Lung (tissue), 11 donors: ENCODE measurements at regions not wholly inside any gene's neighbourhood (a gene's known extent, or its start where the extent isn't known, plus 50 kb on each side); places are given as distances from the start of the nearest gene placed in this dataset.

Experiments used
- ATAC-seq: fragments of 200-7000 bp; cut with Tn5 transposase; one replicate; pipeline ENCODE4 v1.9.1; 2020; ENCODE audit warnings: moderate number of reproducible peaks; ENCODE audit not compliant: insufficient read depth, low FRiP score
- DNase-seq, 3 donors: peaks; one replicate each; pipeline ENCODE4 v3.0.0-alpha.2; 2013 to 2017
- H3K27ac ChIP-seq, 2 donors: one replicate each; pipeline ENCODE4 v1.5.1; 2013; ENCODE audit warnings: mild to moderate bottlenecking in 2 of 2, moderate library complexity in 2 of 2, control low read depth in 1 of 2, inconsistent platforms in 1 of 2, low read depth in 1 of 2, low read length in 1 of 2
- H3K27me3 ChIP-seq, 3 donors: one replicate each; pipeline ENCODE4 v1.5.1; 2013; ENCODE audit warnings: low read length in 2 of 3; ENCODE audit not compliant: control insufficient read depth in 3 of 3, insufficient read depth in 3 of 3
- H3K36me3 ChIP-seq, 4 donors: one replicate each; pipeline ENCODE4 v1.5.1; 2013; ENCODE audit warnings: low read length in 4 of 4, mild to moderate bottlenecking in 1 of 4, moderate library complexity in 1 of 4; ENCODE audit not compliant: control insufficient read depth in 4 of 4, insufficient read depth in 4 of 4
- H3K4me1 ChIP-seq, 5 donors: one replicate each; pipeline ENCODE4 v1.5.1; 2013; ENCODE audit warnings: low read length in 5 of 5, mild to moderate bottlenecking in 2 of 5, moderate library complexity in 1 of 5; ENCODE audit not compliant: control insufficient read depth in 5 of 5, insufficient read depth in 5 of 5
- H3K4me3 ChIP-seq: one replicate; pipeline ENCODE4 v1.5.1; 2013; ENCODE audit warnings: mild to moderate bottlenecking, control low read depth, moderate library complexity
- H3K9ac ChIP-seq, 2 donors: one replicate each; pipeline ENCODE4 v1.5.1; 2013; ENCODE audit warnings: low read length in 2 of 2, control low read depth in 1 of 2; ENCODE audit not compliant: insufficient read depth in 1 of 2
- H3K9me3 ChIP-seq, 4 donors: one replicate each; pipeline ENCODE4 v1.5.1; 2013; ENCODE audit warnings: low read length in 3 of 4, mild to moderate bottlenecking in 1 of 4, moderate library complexity in 1 of 4; ENCODE audit not compliant: control insufficient read depth in 4 of 4, insufficient read depth in 3 of 4
- WGBS, 2 donors: extraction: QIAGEN DNeasy Blood & Tissue Kit; methylation state at CpG; one replicate each; pipeline ENCODE4 v1.1.7; 2013; 5-methylcytosine and 5-hydroxymethylcytosine counted together
- TF ChIP-seq, protein P1 (sequence below): IDR thresholded peaks from 2 replicates; pipeline ENCODE4 v1.5.1; 2012; ENCODE audit warnings: mild to moderate bottlenecking; ENCODE audit errors: control extremely low read depth, extremely low read depth
- donor health status: control.
- donor health status: control.
- donor health status: Bipolar disorder and iron deficiency.
- donor health status: healthy.
- donor health status: DM: yes; HTN: yes; CAD: no.

DNA sequence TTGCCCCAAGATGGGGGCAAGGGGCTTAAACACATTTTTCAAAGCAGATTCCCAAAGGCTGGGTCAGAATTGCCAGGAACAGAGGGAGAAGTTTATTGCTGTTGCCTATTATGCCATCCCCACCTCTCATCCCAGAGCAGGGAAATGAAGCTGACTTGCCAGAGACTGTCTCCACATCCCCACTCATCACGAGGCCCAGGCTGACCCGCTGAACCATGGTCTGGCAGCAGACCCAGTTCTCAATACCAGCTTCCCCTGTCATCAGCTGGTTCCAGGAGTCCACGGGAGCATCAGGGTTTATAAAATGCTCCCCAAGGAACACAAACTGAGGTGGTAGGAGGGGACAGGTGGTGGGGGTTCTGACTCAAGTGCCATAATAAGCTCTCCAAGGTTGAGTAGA lies 605.9 kb downstream of the NPHP4 start:
- Histone ChIP-seq H3K36me3 (no peaks in the 10 kb centered on the region), H3K4me3 (no peak overlapping the region), H3K4me1 (no peaks in the 10 kb centered on the region), H3K27me3 (peaks cover 0 to 27% (median 13%) of the 10 kb centered on the region in 3 donors), H3K9ac (no peak overlapping the region), H3K9me3 (peaks cover 0 to 3% (median 0%) of the 10 kb centered on the region in 4 donors), H3K27ac (no peak overlapping the region)
- ATAC-seq, result no peak
- DNase-seq, result no peak
- TF ChIP-seq, protein P1, sequence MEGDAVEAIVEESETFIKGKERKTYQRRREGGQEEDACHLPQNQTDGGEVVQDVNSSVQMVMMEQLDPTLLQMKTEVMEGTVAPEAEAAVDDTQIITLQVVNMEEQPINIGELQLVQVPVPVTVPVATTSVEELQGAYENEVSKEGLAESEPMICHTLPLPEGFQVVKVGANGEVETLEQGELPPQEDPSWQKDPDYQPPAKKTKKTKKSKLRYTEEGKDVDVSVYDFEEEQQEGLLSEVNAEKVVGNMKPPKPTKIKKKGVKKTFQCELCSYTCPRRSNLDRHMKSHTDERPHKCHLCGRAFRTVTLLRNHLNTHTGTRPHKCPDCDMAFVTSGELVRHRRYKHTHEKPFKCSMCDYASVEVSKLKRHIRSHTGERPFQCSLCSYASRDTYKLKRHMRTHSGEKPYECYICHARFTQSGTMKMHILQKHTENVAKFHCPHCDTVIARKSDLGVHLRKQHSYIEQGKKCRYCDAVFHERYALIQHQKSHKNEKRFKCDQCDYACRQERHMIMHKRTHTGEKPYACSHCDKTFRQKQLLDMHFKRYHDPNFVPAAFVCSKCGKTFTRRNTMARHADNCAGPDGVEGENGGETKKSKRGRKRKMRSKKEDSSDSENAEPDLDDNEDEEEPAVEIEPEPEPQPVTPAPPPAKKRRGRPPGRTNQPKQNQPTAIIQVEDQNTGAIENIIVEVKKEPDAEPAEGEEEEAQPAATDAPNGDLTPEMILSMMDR, result no peak
- 67 to 89% methylated on average over 3 of the region's 3 CpGs for WGBS, 2 donors

DNA sequence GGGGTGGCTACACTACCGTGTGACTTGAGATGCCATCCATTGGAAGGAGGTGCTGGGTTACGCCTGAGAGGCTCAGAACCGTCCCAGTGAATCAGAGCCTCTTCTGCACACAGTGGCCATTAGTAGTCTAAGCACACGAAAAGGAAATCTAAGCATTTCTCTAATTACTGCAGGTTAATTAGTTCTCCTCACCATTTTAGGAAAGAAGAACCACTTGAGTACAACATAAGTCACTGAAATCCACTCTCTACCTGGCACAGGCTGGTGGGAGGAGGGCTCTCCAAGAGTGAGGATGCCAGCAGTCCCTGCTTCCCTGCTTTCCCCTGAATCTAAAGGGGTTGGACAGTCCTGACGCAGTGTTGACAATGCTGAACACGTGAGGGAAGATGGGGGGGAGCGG lies 606.3 kb downstream of the NPHP4 start:
- Histone ChIP-seq H3K27ac (no peak overlapping the region), H3K9ac (no peak overlapping the region), H3K36me3 (no peaks in the 10 kb centered on the region), H3K27me3 (peaks cover 0 to 27% (median 14%) of the 10 kb centered on the region in 3 donors), H3K4me3 (no peak overlapping the region), H3K4me1 (no peaks in the 10 kb centered on the region), H3K9me3 (peaks cover 0 to 3% (median 0%) of the 10 kb centered on the region in 4 donors)
- WGBS, 2 donors, result 73 to 82% methylated on average over 7 of the region's 7 CpGs
- DNase-seq (no peak), ATAC-seq (no peak)
- TF ChIP-seq, protein P1, result no peak

DNA sequence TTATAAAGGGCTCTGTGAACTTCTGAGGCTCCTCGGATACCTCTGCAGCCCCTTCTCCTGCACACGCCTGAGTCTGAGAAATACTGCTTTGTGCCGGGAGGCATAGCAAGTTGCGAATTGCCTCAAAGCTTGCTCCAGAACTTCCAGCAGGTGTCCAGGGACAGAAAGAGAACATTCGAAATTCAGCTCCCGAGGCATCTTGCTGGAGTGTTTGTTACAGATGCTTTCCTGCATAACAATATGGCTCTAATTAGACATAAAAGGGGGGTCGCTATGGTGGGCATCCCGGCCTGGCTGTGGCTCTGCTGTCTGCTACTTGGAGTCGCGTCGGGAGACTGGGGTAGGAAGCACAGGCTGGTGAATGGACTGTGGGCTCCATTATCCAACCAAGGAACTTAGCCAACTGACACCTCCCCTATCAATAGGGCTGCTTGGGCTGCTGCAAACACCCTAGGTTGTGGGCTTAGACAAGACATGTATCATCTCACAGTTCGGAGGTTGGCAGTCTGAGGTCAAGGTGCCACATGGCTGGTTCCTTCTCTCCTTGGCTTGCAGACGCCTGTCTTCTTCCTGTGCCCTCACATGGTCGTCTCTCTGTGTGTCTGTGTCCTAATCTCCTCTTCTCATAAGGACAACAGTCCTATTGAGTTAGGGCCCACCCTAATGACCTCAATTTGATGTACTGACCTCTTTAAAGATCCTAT lies 607.0 kb downstream of the NPHP4 start:
- ATAC-seq (no peak), DNase-seq (no peak)
- H3K27ac ChIP-seq, result no peak overlapping the region
- peaks cover 0 to 3% (median 0%) of the 10 kb centered on the region in 4 donors for H3K9me3 ChIP-seq
- H3K27me3 ChIP-seq, result peaks cover 0 to 25% (median 16%) of the 10 kb centered on the region in 3 donors
- no peak overlapping the region for H3K9ac ChIP-seq
- TF ChIP-seq, protein P1, result no peak
- no peak overlapping the region for H3K4me3 ChIP-seq
- no peaks in the 10 kb centered on the region for H3K4me1 ChIP-seq
- WGBS, 2 donors, result 77 to 81% methylated on average over 14 of the region's 14 CpGs
- no peaks in the 10 kb centered on the region for H3K36me3 ChIP-seq
